Hepatocyte (in vitro differentiated cells): ENCODE measurements at regions not wholly inside any gene's neighbourhood (a gene's known extent, or its start where the extent isn't known, plus 50 kb on each side); places are given as distances from the start of the nearest gene placed in this dataset.

Experiments used
- EZH2 ChIP-seq: fragments of 200-600 bp; sonication (generic); IDR thresholded peaks from 2 replicates; pipeline ENCODE4 v1.6.1; 2016; ENCODE audit warnings: antibody characterized with exemption, mild to moderate bottlenecking, borderline replicate concordance
- EZH2phosphoT487 ChIP-seq: fragments of 200-600 bp; sonication (generic); IDR thresholded peaks from one replicate; pipeline ENCODE4 v1.6.1; 2018; ENCODE audit warnings: antibody characterized with exemption, mild to moderate bottlenecking, low read depth, moderate library complexity; ENCODE audit not compliant: unreplicated experiment, severe bottlenecking
- TF ChIP-seq, protein P1 (sequence below): fragments of 200-600 bp; sonication (generic); IDR thresholded peaks from 2 replicates; pipeline ENCODE4 v1.5.1; 2016; ENCODE audit warnings: antibody characterized with exemption, mild to moderate bottlenecking; ENCODE audit not compliant: poor library complexity

DNA sequence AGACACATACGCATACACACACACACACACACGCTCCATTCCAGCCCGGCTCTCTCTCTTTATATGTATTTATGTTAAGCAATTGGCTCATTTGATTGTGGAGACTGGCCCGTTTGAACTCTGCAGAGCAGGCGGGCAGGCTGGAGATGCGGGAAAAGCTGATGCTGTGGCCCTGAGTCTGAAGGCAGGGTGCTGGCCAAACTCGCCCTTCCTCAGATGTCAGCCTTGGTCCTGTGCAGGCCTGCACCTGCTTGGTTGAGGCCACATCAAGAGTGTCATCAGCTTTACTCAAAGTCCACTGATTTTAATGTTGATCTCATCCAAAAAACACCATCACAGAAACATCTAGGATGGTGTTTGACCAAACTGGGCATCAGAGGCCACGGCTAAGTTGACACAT, 569.3 kb downstream of the TBC1D22A start:
- no peak for TF ChIP-seq EZH2phosphoT487
- TF ChIP-seq, protein P1, sequence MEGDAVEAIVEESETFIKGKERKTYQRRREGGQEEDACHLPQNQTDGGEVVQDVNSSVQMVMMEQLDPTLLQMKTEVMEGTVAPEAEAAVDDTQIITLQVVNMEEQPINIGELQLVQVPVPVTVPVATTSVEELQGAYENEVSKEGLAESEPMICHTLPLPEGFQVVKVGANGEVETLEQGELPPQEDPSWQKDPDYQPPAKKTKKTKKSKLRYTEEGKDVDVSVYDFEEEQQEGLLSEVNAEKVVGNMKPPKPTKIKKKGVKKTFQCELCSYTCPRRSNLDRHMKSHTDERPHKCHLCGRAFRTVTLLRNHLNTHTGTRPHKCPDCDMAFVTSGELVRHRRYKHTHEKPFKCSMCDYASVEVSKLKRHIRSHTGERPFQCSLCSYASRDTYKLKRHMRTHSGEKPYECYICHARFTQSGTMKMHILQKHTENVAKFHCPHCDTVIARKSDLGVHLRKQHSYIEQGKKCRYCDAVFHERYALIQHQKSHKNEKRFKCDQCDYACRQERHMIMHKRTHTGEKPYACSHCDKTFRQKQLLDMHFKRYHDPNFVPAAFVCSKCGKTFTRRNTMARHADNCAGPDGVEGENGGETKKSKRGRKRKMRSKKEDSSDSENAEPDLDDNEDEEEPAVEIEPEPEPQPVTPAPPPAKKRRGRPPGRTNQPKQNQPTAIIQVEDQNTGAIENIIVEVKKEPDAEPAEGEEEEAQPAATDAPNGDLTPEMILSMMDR: no peak
- TF ChIP-seq EZH2: no peak
